ENCODE measurements at regions not wholly inside any gene's neighbourhood (a gene's known extent, or its start where the extent isn't known, plus 50 kb on each side); places are given as distances from the start of the nearest gene placed in this dataset.

- ATAC-seq, result no peak
- Histone ChIP-seq H3K27ac (no peak overlapping the region), H3K4me3 (no peak overlapping the region), H3K27me3 (no peaks in the 10 kb centered on the region), H3K36me3 (no peaks in the 10 kb centered on the region), H3K9me3 (no peaks in the 10 kb centered on the region), H3K4me1 (no peaks in the 10 kb centered on the region)
- DNase-seq, result no peak
- TF ChIP-seq POLR2A (IDR thresholded peaks at IDR 0.05) (no peak), CTCF (IDR thresholded peaks at IDR 0.05) (no peak)
- intact Hi-C loops (cut with DNase I), result no loop called here
Observed at GRCh38 chr10:118518095-118518494, 77.4 kb downstream of the PRLHR start.

GRCh38 chr10:118516716-118517115 is 78.7 kb downstream of the PRLHR start:
- Histone ChIP-seq H3K36me3 (no peaks in the 10 kb centered on the region), H3K4me1 (no peaks in the 10 kb centered on the region), H3K27ac (no peak overlapping the region), H3K9me3 (no peaks in the 10 kb centered on the region), H3K27me3 (no peaks in the 10 kb centered on the region), H3K4me3 (no peak overlapping the region)
- WGBS (ENCODE audit: insufficient coverage, low coverage, low lambda C conversion rate, missing lambda C conversion rate), result 56% methylated on average over 4 of the region's 4 CpGs
- no peak for ATAC-seq
- TF ChIP-seq POLR2A (IDR thresholded peaks at IDR 0.05) (no peak), CTCF (IDR thresholded peaks at IDR 0.05) (no peak)
- DNase-seq, result no peak
- intact Hi-C loops (cut with DNase I), result no loop called here

DNA sequence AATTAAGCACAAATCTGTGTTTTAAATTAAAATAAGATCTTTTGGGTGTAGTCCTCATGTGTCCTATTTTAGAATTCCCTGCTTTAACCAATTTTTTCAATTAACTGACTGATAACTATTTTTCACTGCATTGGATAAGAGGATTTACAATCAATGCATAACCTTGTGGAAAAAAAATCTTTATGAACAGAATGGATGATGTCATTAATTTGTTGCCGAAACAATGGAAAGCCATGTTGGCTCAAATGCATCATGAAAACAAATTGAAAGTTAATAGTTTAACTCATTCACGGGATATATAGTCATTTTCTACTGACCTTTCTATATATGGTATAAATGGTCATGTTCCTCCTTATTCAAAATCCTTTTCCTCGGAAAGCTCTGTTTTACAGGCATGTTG is 82.3 kb downstream of the PRLHR start:
- intact Hi-C loops (cut with DNase I), result no loop called here
- no peaks in the 10 kb centered on the region for H3K4me1 ChIP-seq
- H3K27me3 ChIP-seq, result no peaks in the 10 kb centered on the region
- ATAC-seq, result no peak
- H3K27ac ChIP-seq, result no peak overlapping the region
- H3K9me3 ChIP-seq, result no peaks in the 10 kb centered on the region
- no peak overlapping the region for H3K4me3 ChIP-seq
- H3K36me3 ChIP-seq, result no peaks in the 10 kb centered on the region
- TF ChIP-seq POLR2A (IDR thresholded peaks at IDR 0.05) (no peak), CTCF (IDR thresholded peaks at IDR 0.05) (no peak)
- WGBS (ENCODE audit: insufficient coverage, low coverage, low lambda C conversion rate, missing lambda C conversion rate), result 69% methylated on average over 3 of the region's 3 CpGs
- no peak for DNase-seq

GRCh38 chr10:118511711-118512110 is 83.7 kb downstream of the PRLHR start:
- Histone ChIP-seq H3K27me3 (no peaks in the 10 kb centered on the region), H3K4me1 (no peaks in the 10 kb centered on the region), H3K27ac (no peak overlapping the region), H3K4me3 (no peak overlapping the region), H3K9me3 (no peaks in the 10 kb centered on the region), H3K36me3 (no peaks in the 10 kb centered on the region)
- no peak for ATAC-seq
- 56% methylated on average over 2 of the region's 2 CpGs for WGBS (ENCODE audit: insufficient coverage, low coverage, low lambda C conversion rate, missing lambda C conversion rate)
- intact Hi-C loops (cut with DNase I), result no loop called here
- DNase-seq, result no peak
- TF ChIP-seq POLR2A (IDR thresholded peaks at IDR 0.05), result no peak
- TF ChIP-seq CTCF (IDR thresholded peaks at IDR 0.05), result no peak

DNA sequence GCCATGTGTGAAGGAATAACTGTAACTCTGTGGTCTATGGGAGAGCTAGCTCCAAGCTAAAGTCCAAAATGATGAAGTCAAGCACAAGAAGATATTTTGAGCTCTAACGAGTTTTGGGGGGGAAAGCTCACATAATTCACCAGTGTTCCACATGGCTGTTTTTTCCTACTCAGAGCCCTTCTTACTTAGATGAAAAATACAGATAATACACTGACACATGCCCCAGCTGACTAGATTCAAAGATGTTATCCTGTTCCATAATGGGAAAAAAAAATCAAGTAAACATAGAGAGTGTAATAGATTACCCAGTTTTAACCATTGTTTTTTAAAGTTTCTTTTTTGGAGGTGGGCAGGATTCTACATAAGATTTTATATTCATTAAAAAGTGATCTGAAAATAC is 86.6 kb downstream of the PRLHR start:
- TF ChIP-seq POLR2A (IDR thresholded peaks at IDR 0.05) (no peak), CTCF (IDR thresholded peaks at IDR 0.05) (no peak)
- Histone ChIP-seq H3K27me3 (no peaks in the 10 kb centered on the region), H3K4me3 (no peak overlapping the region), H3K27ac (no peak overlapping the region), H3K36me3 (no peaks in the 10 kb centered on the region), H3K9me3 (no peaks in the 10 kb centered on the region), H3K4me1 (no peaks in the 10 kb centered on the region)
- intact Hi-C loops (cut with DNase I), result no loop called here
- 39% methylated on average over 1 of the region's 1 CpG for WGBS (ENCODE audit: insufficient coverage, low coverage, low lambda C conversion rate, missing lambda C conversion rate)
- ATAC-seq, result no peak
- DNase-seq, result no peak
